GM12891 (cell line): ENCODE measurements at regions not wholly inside any gene's neighbourhood (a gene's known extent, or its start where the extent isn't known, plus 50 kb on each side); places are given as distances from the start of the nearest gene placed in this dataset.

Experiments used
- PAX5 ChIP-seq: IDR thresholded peaks from 2 replicates; pipeline ENCODE4 v1.6.1; 2011; ENCODE audit warnings: low read length, moderate library complexity, mild to moderate bottlenecking; ENCODE audit not compliant: insufficient read depth, severe bottlenecking
- POLR2A ChIP-seq: IDR thresholded peaks from 2 replicates; pipeline ENCODE4 v1.6.1; 2011; ENCODE audit warnings: low read depth, low read length, control low read depth
- POLR2AphosphoS5 ChIP-seq: IDR thresholded peaks from 2 replicates; pipeline ENCODE4 v1.6.1; 2011; ENCODE audit warnings: low read depth, low read length, control low read depth
- TAF1 ChIP-seq: IDR thresholded peaks from 2 replicates; pipeline ENCODE4 v1.6.1; 2011; ENCODE audit warnings: low read depth, low read length, control low read depth

DNA sequence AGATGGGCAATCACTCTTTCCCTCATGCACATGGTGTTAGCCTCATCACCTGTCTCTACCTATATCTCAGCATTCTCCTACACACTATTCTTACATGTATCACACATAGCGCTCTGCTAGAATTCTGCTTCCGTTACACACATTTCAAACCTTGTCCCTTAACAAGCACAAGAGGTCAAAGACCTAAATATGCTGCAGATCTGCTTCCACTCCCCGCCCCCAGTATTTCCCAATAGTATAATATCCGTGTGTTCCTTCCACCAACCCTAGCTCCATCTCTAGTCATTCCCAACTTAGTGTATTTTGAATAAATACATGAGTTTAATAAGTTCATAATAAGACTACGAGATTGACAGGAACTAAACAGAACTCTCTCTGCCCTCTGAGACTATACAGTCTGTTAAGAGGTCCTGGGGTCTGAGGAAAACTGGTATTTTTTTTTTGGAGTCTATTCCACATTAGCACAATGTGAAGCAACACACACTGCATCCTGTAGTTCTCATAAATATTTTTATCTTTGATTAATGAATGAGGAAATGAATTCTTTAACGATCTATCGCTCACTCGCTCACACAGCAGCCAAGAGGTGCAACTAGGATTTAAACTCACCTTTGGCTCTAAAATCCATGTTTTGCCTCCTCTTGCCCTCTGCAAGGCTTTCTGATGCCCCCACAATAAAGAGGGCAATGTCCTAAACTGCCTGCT lies 491.6 kb downstream of the QKI start:
- TF ChIP-seq POLR2AphosphoS5 (no peak), POLR2A (no peak), PAX5 (no peak), TAF1 (no peak)
